SK-N-SH (cell line): ENCODE measurements at regions not wholly inside any gene's neighbourhood (a gene's known extent, or its start where the extent isn't known, plus 50 kb on each side); places are given as distances from the start of the nearest gene placed in this dataset.

ENCODE experiments used
- CTCF ChIA-PET: fragments of 300-600, 350-600 bp; formaldehyde crosslinking; extraction: SDS; loops from one replicate; lab custom pipeline; 2021; lab: Yijun Ruan, JAX
- POLR2A ChIA-PET: fragments of 350-600 bp; sonication (Branson Sonifier 250); formaldehyde crosslinking; extraction: SDS; loops from one replicate; lab custom pipeline; 2020; ENCODE audit warnings: antibody characterized with exemption, inconsistent platforms; lab: Yijun Ruan, JAX
- DNase-seq: peaks from one replicate; pipeline ENCODE4 v3.0.0; 2012
- H2AFZ ChIP-seq: fragments of 200-600 bp; sonication (generic); 2 replicates; pipeline ENCODE4 v1.8.1; 2016; ENCODE audit warnings: antibody characterized with exemption, mild to moderate bottlenecking, low read depth
- H3F3A ChIP-seq: fragments of 200-600 bp; sonication (generic); replicated peaks from 2 replicates; pipeline ENCODE3; 2016; ENCODE audit warnings: antibody characterized with exemption, mild to moderate bottlenecking; ENCODE audit not compliant: insufficient read depth
- H3K27ac ChIP-seq, 2 experiments: fragments of 200-500 bp in 1 of 2; fragments of 200-600 bp in 1 of 2; sonication (Bioruptor generic) in 1 of 2; sonication (generic), shearing (Covaris generic) in 1 of 2; 2 replicates each; pipeline versions ENCODE4 v1.5.1 to v1.6.1; 2014 to 2016; ENCODE audit warnings: low read depth in 2 of 2, inconsistent platforms in 1 of 2, low read length in 1 of 2, mild to moderate bottlenecking in 1 of 2, mixed read lengths in 1 of 2
- H3K27me3 ChIP-seq: fragments of 200-600 bp; sonication (generic), shearing (Covaris generic); 2 replicates; pipeline ENCODE4 v1.6.1; 2016; ENCODE audit warnings: mixed run types; ENCODE audit not compliant: insufficient read depth
- H3K36me3 ChIP-seq, 2 experiments: fragments of 200-500 bp in 1 of 2; fragments of 200-600 bp in 1 of 2; sonication (Bioruptor generic) in 1 of 2; sonication (generic) in 1 of 2; replicated peaks in 1 of 2; 2 replicates each; pipeline versions ENCODE3 to v1.5.1; 2014 to 2016; ENCODE audit warnings: low read length in 1 of 2, mild to moderate bottlenecking in 1 of 2; ENCODE audit not compliant: insufficient read depth in 2 of 2, control insufficient read depth in 1 of 2
- H3K4me1 ChIP-seq, 2 experiments: fragments of 200-500 bp in 1 of 2; fragments of 200-600 bp in 1 of 2; sonication (Bioruptor generic) in 1 of 2; sonication (generic), shearing (Covaris generic) in 1 of 2; 2 replicates each; pipeline versions ENCODE4 v1.5.1 to v1.6.1; 2014 to 2016; ENCODE audit warnings: low read depth in 1 of 2, low read length in 1 of 2, mixed run types in 1 of 2; ENCODE audit not compliant: insufficient read depth in 2 of 2, control insufficient read depth in 1 of 2
- H3K4me2 ChIP-seq: fragments of 200-600 bp; sonication (generic), shearing (Covaris generic); 2 replicates; pipeline ENCODE4 v1.6.1; 2017; ENCODE audit warnings: mixed run types
- H3K4me3 ChIP-seq, 2 experiments: fragments of 200-500 bp in 1 of 2; fragments of 200-600 bp in 1 of 2; sonication (Bioruptor generic) in 1 of 2; sonication (generic), shearing (Covaris generic) in 1 of 2; 2 replicates each; pipeline versions ENCODE4 v1.5.1 to v1.8.1; 2014 to 2016; ENCODE audit warnings: low read depth in 2 of 2, inconsistent platforms in 1 of 2, low read length in 1 of 2, mild to moderate bottlenecking in 1 of 2, mixed read lengths in 1 of 2, moderate library complexity in 1 of 2
- H3K79me2 ChIP-seq: fragments of 200-600 bp; sonication (generic); 2 replicates; pipeline ENCODE4 v1.8.1; 2017; ENCODE audit warnings: mild to moderate bottlenecking; ENCODE audit not compliant: insufficient read depth
- H3K9ac ChIP-seq: fragments of 200-600 bp; sonication (generic); 2 replicates; pipeline ENCODE4 v1.6.1; 2017; ENCODE audit warnings: mixed run types
- H3K9me2 ChIP-seq: fragments of 200-600 bp; sonication (generic); 2 replicates; pipeline ENCODE4 v1.6.1; 2017; ENCODE audit warnings: mixed run types
- H3K9me3 ChIP-seq: fragments of 200-600 bp; sonication (generic); 2 replicates; pipeline ENCODE4 v1.6.1; 2017; ENCODE audit warnings: mixed run types, mild to moderate bottlenecking, moderate library complexity
- H4K20me1 ChIP-seq: fragments of 200-600 bp; sonication (generic); 2 replicates; pipeline ENCODE4 v1.6.1; 2017; ENCODE audit warnings: mild to moderate bottlenecking, mixed run types; ENCODE audit not compliant: insufficient read depth
- CHD2 ChIP-seq: fragments of 150-350 bp; IDR thresholded peaks from 2 replicates; pipeline ENCODE4 v1.6.1; 2018; ENCODE audit warnings: low read length; ENCODE audit not compliant: partially characterized antibody
- FOSL2 ChIP-seq: IDR thresholded peaks from 2 replicates; pipeline ENCODE4 v1.4.0; 2012; ENCODE audit warnings: low read depth, mild to moderate bottlenecking, moderate library complexity, borderline replicate concordance
- GATA2 ChIP-seq: sonication (generic); formaldehyde crosslinking; IDR thresholded peaks from 2 replicates; pipeline ENCODE4 v1.5.0; 2020; ENCODE audit warnings: mild to moderate bottlenecking, missing genetic modification reagents
- MEF2A ChIP-seq: IDR thresholded peaks from 2 replicates; pipeline ENCODE4 v1.4.0; 2012; ENCODE audit warnings: low read depth, borderline replicate concordance
- NRF1 ChIP-seq: IDR thresholded peaks from 2 replicates; pipeline ENCODE4 v1.6.1; 2012; ENCODE audit warnings: low read depth, mild to moderate bottlenecking, low read length
- RAD21 ChIP-seq: IDR thresholded peaks from 2 replicates; pipeline ENCODE4 v1.6.1; 2012; ENCODE audit warnings: mild to moderate bottlenecking, low read length
- RCOR1 ChIP-seq: fragments of 150-350 bp; IDR thresholded peaks from 2 replicates; pipeline ENCODE4 v1.6.1; 2017; ENCODE audit warnings: antibody characterized with exemption, low read length
- RFX5 ChIP-seq: IDR thresholded peaks from 2 replicates; pipeline ENCODE4 v1.6.1; 2012; ENCODE audit warnings: mild to moderate bottlenecking, improper control_type of control experiment, low read length
- RXRA ChIP-seq: IDR thresholded peaks from 2 replicates; pipeline ENCODE4 v1.4.0; 2012; ENCODE audit warnings: low read depth, mild to moderate bottlenecking, borderline replicate concordance
- SIN3A ChIP-seq: IDR thresholded peaks from 2 replicates; pipeline ENCODE4 v1.6.1; 2012; ENCODE audit warnings: low read depth, mild to moderate bottlenecking, low read length, moderate library complexity, borderline replicate concordance
- SMC3 ChIP-seq: IDR thresholded peaks from 2 replicates; pipeline ENCODE4 v1.6.1; 2012; ENCODE audit warnings: low read depth, low read length, improper control_type of control experiment
- TEAD4 ChIP-seq: IDR thresholded peaks from 2 replicates; pipeline ENCODE4 v1.4.0; 2012; ENCODE audit warnings: mild to moderate bottlenecking, borderline replicate concordance; ENCODE audit not compliant: insufficient read depth
- YY1 ChIP-seq: IDR thresholded peaks from 2 replicates; pipeline ENCODE4 v1.4.0; 2012; ENCODE audit warnings: low read depth, mild to moderate bottlenecking
- WGBS: methylation state at CpG from one replicate; pipeline ENCODE4 v1.1.6; 2017; ENCODE audit warnings: low lambda C conversion rate; 5-methylcytosine and 5-hydroxymethylcytosine counted together
- TF ChIP-seq, protein P1 (sequence below): IDR thresholded peaks from 2 replicates; pipeline ENCODE4 v1.6.1; 2012; ENCODE audit warnings: mild to moderate bottlenecking, low read depth, low read length, moderate library complexity
- TF ChIP-seq, protein P2 (sequence below): IDR thresholded peaks from 2 replicates; pipeline ENCODE4 v1.4.0; 2012; ENCODE audit warnings: low read depth, borderline replicate concordance

DNA sequence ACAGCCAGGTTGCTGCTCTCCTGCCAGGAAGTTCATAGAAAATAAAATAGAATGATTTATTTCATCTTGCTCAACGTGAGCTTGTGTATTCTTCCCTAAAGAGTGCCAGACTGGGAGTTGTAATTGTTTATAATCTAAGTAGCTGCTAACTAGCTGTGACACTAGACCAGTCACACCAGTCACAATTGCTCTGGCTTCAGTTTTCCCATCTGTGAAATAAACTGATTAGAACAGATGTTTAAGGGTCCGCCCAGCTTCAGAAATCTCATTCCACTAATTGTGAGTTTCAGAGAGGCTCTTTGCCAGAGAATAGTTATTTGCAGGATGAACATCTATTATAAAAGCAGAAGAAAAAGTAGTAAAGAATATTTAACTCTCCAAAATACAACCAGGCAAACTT lies 55.6 kb upstream of the ZDHHC17 start:
- CTCF ChIA-PET: no interaction called here
- 68% methylated on average over 2 of the region's 2 CpGs for WGBS
- peaks cover 0 to 7% of the 10 kb centered on the region in 2 experiments; a peak in 1 of 4 replicates for H3K4me1 ChIP-seq
- no peaks in the 10 kb centered on the region for H3K9me3 ChIP-seq
- H3K9me2 ChIP-seq: no peaks in the 10 kb centered on the region
- no peaks in the 10 kb centered on the region for H3K36me3 ChIP-seq
- no peak for DNase-seq
- H3K4me3 ChIP-seq: no peak overlapping the region
- H3K4me2 ChIP-seq: no peak overlapping the region
- no peaks in the 10 kb centered on the region for H4K20me1 ChIP-seq
- H3K9ac ChIP-seq: no peak overlapping the region
- H3K27ac ChIP-seq: no peak overlapping the region
- TF ChIP-seq RFX5 (no peak), NRF1 (no peak), MEF2A (no peak)
- TF ChIP-seq, all 33 proteins: peak for 0
- Histone ChIP-seq H3K79me2 (no peaks in the 10 kb centered on the region), H2AFZ (no peak overlapping the region), H3F3A (no peaks in the 10 kb centered on the region), H3K27me3 (no peaks in the 10 kb centered on the region)
- POLR2A ChIA-PET: no interaction called here

DNA sequence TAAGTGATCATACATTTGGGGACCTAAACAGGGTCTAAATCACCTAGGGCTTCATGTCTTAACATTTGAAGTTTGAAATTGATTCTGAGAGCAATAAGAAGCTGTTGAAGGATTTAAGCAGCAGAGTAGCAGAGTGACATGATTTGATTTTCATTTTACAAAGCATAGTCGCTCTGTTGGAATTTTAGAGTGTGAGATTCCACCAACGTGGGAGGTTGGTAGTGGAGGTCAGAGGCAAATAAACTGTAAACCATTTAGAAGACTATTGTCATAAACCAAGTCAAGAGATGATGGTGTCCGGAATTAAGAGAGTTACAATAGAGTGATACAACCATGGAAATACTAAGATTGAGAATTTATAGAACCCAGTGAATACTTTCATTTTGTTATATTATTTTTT lies 52.7 kb upstream of the ZDHHC17 start:
- H3K79me2 ChIP-seq: no peaks in the 10 kb centered on the region
- H3K36me3 ChIP-seq: no peaks in the 10 kb centered on the region
- no peak overlapping the region for H3K9ac ChIP-seq
- H4K20me1 ChIP-seq: no peaks in the 10 kb centered on the region
- H2AFZ ChIP-seq: 0 out of 2 replicates have a peak overlapping the region, but pooled peaks have one; percentile 25
- H3K4me3 ChIP-seq: no peak overlapping the region
- H3K27ac ChIP-seq: no peak overlapping the region; a peak in 1 of 4 replicates
- CTCF ChIA-PET: no interaction called here
- DNase-seq: no peak
- WGBS: 57% methylated on average over 3 of the region's 3 CpGs
- H3K27me3 ChIP-seq: no peaks in the 10 kb centered on the region
- H3K9me2 ChIP-seq: no peaks in the 10 kb centered on the region
- H3K4me1 ChIP-seq: peaks cover 0 to 8% of the 10 kb centered on the region in 2 experiments; a peak in 1 of 4 replicates
- POLR2A ChIA-PET: no interaction called here
- TF ChIP-seq RAD21 (no peak), SIN3A (no peak), TEAD4 (no peak), RCOR1 (no peak), RXRA (no peak), SMC3 (no peak), RFX5 (no peak), GATA2 (CRISPR knock-in tag) (no peak), FOSL2 (no peak), YY1 (no peak), CHD2 (no peak)
- TF ChIP-seq, protein P1, sequence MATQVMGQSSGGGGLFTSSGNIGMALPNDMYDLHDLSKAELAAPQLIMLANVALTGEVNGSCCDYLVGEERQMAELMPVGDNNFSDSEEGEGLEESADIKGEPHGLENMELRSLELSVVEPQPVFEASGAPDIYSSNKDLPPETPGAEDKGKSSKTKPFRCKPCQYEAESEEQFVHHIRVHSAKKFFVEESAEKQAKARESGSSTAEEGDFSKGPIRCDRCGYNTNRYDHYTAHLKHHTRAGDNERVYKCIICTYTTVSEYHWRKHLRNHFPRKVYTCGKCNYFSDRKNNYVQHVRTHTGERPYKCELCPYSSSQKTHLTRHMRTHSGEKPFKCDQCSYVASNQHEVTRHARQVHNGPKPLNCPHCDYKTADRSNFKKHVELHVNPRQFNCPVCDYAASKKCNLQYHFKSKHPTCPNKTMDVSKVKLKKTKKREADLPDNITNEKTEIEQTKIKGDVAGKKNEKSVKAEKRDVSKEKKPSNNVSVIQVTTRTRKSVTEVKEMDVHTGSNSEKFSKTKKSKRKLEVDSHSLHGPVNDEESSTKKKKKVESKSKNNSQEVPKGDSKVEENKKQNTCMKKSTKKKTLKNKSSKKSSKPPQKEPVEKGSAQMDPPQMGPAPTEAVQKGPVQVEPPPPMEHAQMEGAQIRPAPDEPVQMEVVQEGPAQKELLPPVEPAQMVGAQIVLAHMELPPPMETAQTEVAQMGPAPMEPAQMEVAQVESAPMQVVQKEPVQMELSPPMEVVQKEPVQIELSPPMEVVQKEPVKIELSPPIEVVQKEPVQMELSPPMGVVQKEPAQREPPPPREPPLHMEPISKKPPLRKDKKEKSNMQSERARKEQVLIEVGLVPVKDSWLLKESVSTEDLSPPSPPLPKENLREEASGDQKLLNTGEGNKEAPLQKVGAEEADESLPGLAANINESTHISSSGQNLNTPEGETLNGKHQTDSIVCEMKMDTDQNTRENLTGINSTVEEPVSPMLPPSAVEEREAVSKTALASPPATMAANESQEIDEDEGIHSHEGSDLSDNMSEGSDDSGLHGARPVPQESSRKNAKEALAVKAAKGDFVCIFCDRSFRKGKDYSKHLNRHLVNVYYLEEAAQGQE: no peak
- TF ChIP-seq, protein P2, sequence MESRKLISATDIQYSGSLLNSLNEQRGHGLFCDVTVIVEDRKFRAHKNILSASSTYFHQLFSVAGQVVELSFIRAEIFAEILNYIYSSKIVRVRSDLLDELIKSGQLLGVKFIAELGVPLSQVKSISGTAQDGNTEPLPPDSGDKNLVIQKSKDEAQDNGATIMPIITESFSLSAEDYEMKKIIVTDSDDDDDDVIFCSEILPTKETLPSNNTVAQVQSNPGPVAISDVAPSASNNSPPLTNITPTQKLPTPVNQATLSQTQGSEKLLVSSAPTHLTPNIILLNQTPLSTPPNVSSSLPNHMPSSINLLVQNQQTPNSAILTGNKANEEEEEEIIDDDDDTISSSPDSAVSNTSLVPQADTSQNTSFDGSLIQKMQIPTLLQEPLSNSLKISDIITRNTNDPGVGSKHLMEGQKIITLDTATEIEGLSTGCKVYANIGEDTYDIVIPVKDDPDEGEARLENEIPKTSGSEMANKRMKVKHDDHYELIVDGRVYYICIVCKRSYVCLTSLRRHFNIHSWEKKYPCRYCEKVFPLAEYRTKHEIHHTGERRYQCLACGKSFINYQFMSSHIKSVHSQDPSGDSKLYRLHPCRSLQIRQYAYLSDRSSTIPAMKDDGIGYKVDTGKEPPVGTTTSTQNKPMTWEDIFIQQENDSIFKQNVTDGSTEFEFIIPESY: no peak
- TF ChIP-seq, all 33 proteins: peak for 0
- Histone ChIP-seq H3F3A (no peaks in the 10 kb centered on the region), H3K9me3 (no peaks in the 10 kb centered on the region), H3K4me2 (no peak overlapping the region)
